NOMO-1 treated with dmso at 0.1 percent for 144 hours (cell line): ENCODE measurements at regions not wholly inside any gene's neighbourhood (a gene's known extent, or its start where the extent isn't known, plus 50 kb on each side); places are given as distances from the start of the nearest gene placed in this dataset.
"Not testable (repeated sequence)": the region's sequence is repeated elsewhere in the genome, so short reads cannot be mapped to it uniquely, and the experiment has no call there.

ENCODE experiments used
- DNase-seq: peaks from one replicate; lab custom pipeline; 2025; ENCODE audit not compliant: unreplicated experiment; lab: John Stamatoyannopoulos, UW

GRCh38 chr10:120047926-120048325 lies 155.4 kb downstream of the SEC23IP start:
- DNase-seq = no peak

GRCh38 chr10:120048391-120048790 lies 155.9 kb downstream of the SEC23IP start:
- no peak for DNase-seq

DNA sequence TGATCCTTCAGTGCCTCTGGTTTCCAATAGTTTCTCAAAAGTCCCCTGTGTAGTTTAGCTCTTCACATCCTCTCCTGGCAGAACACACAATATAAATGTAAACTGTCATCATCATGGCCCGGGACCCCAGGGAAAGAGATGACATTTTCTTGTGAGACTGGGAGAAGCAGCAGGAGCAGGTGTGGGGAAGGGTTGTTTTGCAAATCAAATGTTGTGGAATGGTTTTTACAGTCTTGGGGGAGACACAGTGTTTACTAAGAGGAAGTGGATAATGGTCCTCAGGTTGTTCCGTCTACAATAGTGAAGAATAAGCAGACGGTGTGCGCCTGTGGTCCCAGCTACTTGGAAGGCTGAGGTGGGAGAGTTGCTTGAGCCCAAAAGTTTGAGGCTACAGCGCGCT lies 159.1 kb downstream of the SEC23IP start:
- DNase-seq = no peak

GRCh38 chr10:120052964-120053702 lies 160.6 kb downstream of the SEC23IP start:
- DNase-seq = no peak

DNA sequence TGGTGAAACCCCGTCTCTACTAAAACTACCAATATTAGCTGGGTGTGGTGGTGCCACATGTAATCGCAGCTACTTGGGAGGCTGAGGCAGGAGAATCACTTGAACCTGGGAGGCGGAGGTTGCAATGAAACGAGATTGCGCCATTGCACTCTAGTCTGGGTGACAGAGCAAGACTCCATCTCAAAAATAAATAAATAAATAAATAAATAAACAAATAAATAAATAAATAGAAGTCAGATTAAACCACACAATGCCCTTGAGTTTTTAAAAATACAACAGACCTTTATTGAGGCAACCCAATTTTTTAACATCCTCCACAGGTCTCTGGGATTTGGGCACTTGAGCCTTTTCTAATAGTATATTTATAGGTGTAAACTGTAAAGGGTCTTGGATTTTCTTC lies 167.3 kb downstream of the SEC23IP start:
- DNase-seq = not testable (repeated sequence)

GRCh38 chr10:120067427-120067826 lies 174.9 kb downstream of the SEC23IP start:
- DNase-seq = no peak

- DNase-seq = no peak
Observed at GRCh38 chr10:120069700-120070099, 177.2 kb downstream of the SEC23IP start.

- no peak for DNase-seq
Observed at GRCh38 chr10:120075349-120075748, 182.8 kb downstream of the SEC23IP start.

- no peak for DNase-seq
Observed at GRCh38 chr10:120076996-120077706, 184.6 kb downstream of the SEC23IP start.

- DNase-seq = no peak
Observed at GRCh38 chr10:120077707-120078492, 185.4 kb downstream of the SEC23IP start.

- DNase-seq = no peak
Observed at GRCh38 chr10:120085096-120085796, 192.7 kb downstream of the SEC23IP start.

DNA sequence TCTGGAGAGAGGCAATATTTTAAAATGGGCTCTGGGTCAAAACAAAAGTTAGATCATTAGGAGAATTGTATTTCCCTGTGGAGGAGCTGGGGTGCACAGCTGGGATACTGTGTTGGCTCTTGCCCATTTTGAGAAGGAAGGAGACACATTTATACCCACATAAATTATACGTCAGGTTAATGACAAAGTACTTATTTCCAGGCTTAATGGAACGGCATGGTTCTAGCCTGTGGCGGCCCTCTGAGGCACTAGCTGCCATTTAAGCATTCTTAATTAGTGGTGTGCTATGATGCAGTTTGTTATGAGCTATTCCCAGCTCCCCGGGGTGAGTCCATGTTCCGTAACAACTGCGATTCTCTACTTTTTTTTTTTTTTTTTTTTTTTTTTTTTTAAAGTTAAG lies 193.5 kb downstream of the SEC23IP start:
- DNase-seq = no peak

GRCh38 chr10:120087109-120087508 lies 194.6 kb downstream of the SEC23IP start:
- DNase-seq = no peak

DNA sequence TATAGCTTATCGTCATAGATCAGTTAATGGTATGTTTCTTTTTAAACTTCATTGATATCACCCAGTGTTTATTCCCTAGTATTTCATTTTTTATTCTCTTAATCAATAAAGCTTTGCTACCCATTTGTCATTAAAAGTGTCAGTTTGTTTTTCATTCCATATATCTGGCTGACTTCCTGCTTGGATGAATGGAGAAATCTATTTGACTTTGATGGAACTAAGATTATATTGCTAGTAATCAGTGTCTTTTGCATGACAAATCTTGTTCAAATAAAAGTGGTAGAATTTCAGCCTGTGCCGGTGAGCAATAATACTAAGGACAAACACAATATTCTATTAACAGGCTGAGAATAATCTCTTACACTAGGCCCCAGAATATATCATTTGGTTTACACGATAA lies 203.3 kb downstream of the SEC23IP start:
- no peak for DNase-seq

DNA sequence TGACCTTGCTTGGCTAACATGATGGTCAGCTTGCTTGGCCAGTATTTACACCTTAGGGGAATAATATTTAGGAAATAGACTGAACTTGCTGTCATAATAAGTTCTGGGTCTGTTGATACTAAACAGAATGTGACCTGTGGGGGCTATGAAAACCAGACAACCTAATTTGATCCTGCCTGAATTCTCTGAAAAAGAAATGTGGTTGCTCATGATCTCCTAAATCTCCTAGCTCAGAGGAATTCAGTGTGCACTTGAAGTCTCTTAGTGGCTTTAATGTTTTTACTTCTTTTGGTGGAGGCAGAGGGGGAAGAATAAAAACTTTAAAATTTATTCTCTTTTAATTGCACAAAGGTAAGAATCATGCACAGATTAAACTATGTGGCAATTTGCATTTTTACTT lies 205.2 kb downstream of the SEC23IP start:
- no peak for DNase-seq

DNA sequence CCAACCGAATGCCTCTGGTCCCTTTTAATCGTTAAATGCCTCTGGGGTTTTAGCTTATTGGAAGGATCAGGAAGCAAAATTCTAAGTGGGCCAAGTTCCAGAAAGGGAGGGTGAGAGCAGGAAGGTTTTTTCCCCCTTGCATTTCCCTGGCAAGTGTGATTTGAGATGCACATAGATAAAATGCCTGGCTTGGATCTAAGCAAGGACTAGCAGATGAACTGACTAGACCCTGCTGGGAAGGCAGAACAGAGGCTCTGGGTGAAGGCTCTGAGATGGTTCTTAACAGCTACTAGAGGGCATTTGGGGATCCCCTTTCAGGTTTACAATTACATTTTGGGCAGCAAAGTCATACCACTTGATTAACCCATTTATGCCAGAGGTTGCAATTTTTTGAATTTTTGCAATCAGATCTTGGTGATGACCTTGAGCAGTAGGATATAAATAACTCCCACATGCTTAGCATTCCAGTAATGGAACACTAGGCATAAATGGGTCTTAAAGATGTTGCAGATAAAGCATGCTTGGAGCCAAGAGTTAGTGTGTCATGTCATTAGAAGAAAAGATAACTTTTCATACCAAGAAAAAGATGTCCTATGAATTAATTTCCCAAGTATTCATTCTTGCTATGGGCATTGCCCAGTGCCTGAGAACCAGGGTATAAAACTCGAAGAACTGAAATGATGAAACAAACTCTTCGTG lies 205.9 kb downstream of the SEC23IP start:
- no peak for DNase-seq

DNA sequence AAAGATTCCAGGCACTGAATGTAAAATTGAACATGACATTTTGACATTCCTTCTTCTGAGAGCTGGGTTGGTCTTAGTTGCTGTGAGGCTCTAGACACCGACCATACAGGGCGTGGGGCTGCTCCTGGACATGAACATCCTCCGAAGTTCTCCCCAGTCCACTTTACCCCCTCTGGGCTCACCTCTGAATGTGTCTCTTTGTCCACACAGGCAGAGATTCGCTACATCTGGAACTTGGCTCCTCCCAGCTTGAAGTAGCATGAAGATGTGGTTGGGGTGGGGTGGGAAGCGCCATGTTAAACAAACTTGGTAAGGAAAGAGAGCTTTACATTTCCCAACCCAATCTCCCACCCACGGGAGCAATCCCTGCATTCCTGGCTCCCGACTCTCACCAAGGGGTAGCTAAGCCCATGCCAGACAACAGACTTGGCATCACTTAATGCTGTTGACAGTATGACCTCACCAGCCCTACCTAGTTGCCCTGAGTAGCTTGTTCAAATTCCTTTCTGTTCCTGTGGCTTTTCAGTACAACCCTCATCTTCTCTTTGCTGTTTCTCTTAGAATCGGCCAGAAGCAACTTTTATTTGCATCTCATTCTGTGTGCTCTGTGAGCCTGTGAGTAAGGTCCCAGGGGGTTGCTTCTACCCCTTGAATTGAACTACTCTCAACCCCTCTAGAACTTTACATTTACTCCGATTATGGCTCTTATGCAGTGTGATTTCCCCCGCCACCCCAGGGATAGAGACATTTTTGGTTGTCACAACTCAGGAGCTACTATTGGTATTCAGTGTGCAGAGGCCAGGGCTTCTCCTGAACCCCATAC lies 211.4 kb downstream of the SEC23IP start:
- DNase-seq = no peak

DNA sequence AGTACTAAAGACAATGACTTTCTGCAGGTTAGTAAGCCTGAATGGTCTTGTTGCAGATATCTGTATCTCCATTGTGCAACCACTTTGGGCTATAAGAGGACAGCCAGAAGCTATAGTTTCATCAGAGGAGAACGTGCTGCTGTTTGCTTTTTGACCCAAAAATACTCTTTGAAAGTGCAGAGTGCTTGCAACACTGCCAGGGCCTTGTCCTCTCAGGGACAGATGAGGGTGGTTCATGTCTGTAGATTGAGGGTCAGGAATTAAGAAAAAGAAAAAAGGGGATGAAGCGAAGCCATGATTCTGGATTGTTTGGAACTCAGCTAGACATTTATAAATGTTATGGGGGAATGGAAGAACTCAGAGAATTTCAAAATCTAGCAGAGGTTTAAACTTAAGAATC lies 212.5 kb downstream of the SEC23IP start:
- no peak for DNase-seq

GRCh38 chr10:120105492-120105891 lies 213.0 kb downstream of the SEC23IP start:
- DNase-seq = no peak

- DNase-seq = no peak
Observed at GRCh38 chr10:120108916-120109315, 216.4 kb downstream of the SEC23IP start.
